ENCODE measurements at regions not wholly inside any gene's neighbourhood (a gene's known extent, or its start where the extent isn't known, plus 50 kb on each side); places are given as distances from the start of the nearest gene placed in this dataset.

DNA sequence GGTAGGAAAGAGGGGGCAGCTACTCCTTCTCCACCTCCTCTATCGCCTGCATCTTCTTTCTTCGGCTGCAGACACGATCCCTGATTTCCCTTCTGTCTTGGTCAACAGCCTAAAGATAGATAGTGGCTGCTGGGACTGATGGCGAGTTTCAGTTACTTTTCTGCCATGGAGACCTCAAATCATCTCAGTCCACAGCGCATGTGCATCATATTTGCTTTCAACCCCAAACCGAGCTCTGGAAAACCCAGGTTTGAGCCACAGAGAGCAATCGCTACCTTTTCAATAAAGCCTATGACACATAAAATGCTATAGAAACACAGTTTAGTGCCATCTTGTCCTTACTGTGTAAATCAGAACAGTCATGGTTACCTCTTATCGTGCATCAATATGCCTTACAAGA lies 142.9 kb upstream of the IRF2BP2 start:
- ATAC-seq (ENCODE audit: low FRiP score) = no peak
- TF ChIP-seq, protein P1, sequence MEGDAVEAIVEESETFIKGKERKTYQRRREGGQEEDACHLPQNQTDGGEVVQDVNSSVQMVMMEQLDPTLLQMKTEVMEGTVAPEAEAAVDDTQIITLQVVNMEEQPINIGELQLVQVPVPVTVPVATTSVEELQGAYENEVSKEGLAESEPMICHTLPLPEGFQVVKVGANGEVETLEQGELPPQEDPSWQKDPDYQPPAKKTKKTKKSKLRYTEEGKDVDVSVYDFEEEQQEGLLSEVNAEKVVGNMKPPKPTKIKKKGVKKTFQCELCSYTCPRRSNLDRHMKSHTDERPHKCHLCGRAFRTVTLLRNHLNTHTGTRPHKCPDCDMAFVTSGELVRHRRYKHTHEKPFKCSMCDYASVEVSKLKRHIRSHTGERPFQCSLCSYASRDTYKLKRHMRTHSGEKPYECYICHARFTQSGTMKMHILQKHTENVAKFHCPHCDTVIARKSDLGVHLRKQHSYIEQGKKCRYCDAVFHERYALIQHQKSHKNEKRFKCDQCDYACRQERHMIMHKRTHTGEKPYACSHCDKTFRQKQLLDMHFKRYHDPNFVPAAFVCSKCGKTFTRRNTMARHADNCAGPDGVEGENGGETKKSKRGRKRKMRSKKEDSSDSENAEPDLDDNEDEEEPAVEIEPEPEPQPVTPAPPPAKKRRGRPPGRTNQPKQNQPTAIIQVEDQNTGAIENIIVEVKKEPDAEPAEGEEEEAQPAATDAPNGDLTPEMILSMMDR (IDR thresholded peaks at IDR 0.05) = no peak
- DNase-seq (ENCODE audit: low spot score) = no peak

DNA sequence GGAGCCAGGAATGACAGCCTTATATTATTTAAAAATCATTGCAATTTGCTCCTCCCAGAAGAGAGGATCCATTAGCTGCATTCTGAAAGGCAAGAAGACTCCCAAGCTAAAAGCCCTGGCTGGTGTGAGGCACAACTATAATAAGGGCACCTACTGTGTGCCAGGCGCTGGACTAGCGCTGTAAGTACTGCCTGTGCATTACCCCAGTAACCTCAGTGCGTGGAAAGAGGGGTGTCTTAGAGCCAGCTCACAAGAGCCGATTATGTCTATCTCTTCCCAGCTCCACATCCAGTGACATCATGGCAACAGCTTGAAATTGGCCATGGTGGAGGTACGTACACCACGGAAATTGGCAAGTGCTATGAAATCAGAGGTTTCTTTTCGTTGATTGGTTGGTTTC lies 141.7 kb upstream of the IRF2BP2 start:
- DNase-seq (ENCODE audit: low spot score) = no peak
- ATAC-seq (ENCODE audit: low FRiP score) = no peak
- TF ChIP-seq, protein P1 (IDR thresholded peaks at IDR 0.05) = no peak

DNA sequence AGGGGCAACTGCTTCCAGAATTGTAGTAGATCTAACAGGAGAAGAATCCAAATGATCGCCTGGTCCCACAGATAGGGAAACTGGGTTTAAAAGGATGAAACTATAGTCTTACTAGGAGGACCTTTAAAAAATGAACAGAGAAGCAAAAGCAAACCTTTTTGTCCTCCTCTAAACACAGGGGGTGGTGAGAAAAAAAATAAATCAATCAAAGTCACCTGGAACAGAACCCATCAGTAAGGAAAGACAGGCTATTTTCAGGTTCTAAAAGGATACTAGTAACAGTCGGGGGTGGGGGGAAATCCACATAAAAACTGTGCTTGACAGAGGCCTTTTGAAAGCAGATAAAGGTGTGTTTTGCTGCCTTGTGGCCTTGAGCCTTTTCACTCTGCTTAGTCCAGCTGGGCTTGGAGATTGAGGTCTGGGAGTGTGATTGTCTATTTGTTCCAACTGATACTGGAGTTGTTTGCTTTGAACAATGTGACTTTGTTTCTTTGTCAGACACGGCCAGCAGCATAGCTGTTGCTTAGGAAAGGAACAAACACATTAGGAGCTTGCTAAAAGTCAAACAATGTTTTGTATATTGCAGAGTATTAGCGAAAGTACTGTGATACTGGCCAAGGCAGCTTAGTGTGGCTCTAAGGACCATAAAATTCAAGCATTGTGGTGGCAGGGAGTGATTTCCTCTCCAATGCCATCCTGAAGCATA lies 141.1 kb upstream of the IRF2BP2 start:
- DNase-seq (ENCODE audit: low spot score) = no peak
- no peak for ATAC-seq (ENCODE audit: low FRiP score)

DNA sequence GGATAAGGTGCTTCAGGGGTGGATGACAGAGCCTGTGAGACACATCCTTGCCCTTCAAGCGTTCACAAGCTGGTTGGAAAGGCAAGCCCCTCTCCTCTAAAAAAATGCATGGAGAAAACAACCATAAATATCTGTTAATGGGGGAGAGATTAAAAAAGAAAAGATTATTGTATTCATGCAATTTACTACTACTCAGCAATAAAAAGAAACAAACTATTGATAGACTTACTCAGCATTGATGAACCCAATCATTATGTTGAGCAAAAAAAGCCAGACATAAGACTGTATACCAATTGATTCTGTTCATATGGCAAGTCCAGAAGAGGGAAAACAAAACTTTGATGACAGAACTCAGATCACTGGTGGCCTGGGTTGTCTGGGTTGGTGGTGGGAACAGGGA lies 138.7 kb upstream of the IRF2BP2 start:
- DNase-seq (ENCODE audit: low spot score) (no peak), ATAC-seq (ENCODE audit: low FRiP score) (no peak)
- TF ChIP-seq, protein P1 (IDR thresholded peaks at IDR 0.05) = no peak

More for the DNA sequence above, 141.1 kb upstream of the IRF2BP2 start:
- TF ChIP-seq, protein P1 (IDR thresholded peaks at IDR 0.05) = no peak

DNA sequence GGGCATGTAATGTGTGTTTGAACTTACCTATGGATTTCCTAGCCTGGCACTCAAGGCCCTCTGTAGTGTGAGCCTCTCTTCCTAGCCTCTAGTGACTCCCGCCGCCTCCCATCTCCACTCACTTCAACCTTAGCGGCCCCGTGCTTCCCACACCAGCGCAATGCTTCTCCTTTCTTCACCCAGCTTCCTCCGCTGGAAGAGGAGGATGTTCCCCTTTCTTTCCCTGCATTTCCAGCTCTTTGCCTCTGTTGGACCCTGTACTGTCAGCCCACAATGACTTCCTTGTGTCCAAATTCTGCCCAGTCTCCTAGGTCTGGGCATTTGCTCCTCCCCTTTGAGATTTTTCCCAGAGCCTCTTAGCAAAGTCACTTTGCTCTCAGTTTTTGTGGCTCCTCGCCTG lies 138.1 kb upstream of the IRF2BP2 start:
- TF ChIP-seq, protein P1 (IDR thresholded peaks at IDR 0.05) = no peak
- ATAC-seq (ENCODE audit: low FRiP score) = no peak
- no peak for DNase-seq (ENCODE audit: low spot score)

DNA sequence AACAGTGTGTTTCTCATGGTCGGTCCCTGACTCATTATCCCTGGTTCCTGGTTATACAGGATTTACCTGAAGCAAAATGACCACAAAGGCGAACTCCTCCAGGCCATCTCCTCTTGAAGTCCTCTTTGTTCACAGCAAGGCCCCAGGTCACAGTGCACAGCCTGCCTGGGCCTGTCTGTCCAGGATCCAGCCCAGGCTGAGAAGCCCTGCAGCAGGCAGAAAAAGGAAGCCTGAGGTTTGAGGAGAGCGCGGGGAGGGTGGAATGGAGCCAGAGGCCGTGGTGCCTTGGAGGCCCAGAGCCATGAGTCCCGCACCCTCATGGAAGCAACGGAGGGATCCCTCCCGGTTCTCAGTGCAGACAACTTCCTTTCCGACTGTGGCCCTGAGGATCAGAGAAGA lies 136.8 kb upstream of the IRF2BP2 start:
- TF ChIP-seq, protein P1 (IDR thresholded peaks at IDR 0.05) = no peak
- DNase-seq (ENCODE audit: low spot score) = no peak
- no peak for ATAC-seq (ENCODE audit: low FRiP score)
